ENCODE measurements at regions not wholly inside any gene's neighbourhood (a gene's known extent, or its start where the extent isn't known, plus 50 kb on each side); places are given as distances from the start of the nearest gene placed in this dataset.

- TF ChIP-seq CTCF (IDR thresholded peaks at IDR 0.05 in 8 of 11, conservative IDR thresholded peaks at IDR 0.05 in 3 of 11) (no peak), POLR2A (IDR thresholded peaks at IDR 0.05) (no peak), POLR2AphosphoS5 (IDR thresholded peaks at IDR 0.05) (no peak)
Observed at GRCh38 chr12:94732367-94732990, 82.1 kb upstream of the TMCC3 start.
